NCI-H774 (cell line): ENCODE measurements at regions not wholly inside any gene's neighbourhood (a gene's known extent, or its start where the extent isn't known, plus 50 kb on each side); places are given as distances from the start of the nearest gene placed in this dataset.

ENCODE experiments used
- DNase-seq: peaks from one replicate; lab custom pipeline; 2025; lab: John Stamatoyannopoulos, UW

DNA sequence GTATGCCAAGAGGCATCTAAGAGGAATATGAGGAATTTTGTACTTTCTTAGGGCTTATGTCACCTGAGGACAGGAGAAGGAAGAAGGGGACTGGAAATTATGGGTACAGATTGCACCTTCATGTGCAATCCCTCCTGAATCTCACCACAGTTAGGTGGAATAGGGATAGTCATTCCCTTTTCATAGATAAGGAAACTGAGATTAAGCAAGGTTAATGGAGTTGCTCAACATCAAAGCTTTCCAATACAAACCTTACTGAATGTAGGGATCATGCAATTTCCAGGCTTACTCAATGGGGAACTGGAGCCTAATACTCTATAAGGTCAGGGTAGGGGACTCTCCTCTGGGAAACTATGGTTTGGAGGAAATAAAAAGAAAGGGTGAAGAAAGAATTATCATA, 133.0 kb downstream of the C11orf87 start:
- DNase-seq: no peak

DNA sequence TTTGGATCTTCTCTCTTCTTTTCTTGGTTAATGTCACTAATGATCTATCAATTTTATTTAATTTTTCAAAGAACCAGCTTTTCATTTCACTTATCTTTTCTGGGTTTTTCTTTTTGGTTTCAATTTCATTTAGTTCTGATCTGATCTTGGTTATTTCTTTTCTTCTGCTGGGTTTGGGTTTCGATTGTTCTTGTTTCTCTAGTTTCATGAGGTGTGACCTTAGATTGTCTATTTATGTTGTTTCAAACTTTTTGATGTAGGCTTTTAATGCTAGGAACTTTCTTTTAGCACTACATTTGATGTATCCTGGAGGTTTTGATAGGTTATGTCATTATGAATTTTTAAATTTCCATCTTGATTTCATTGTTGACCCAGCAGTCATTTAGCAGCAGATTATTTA, 142.3 kb downstream of the C11orf87 start:
- DNase-seq: no peak

DNA sequence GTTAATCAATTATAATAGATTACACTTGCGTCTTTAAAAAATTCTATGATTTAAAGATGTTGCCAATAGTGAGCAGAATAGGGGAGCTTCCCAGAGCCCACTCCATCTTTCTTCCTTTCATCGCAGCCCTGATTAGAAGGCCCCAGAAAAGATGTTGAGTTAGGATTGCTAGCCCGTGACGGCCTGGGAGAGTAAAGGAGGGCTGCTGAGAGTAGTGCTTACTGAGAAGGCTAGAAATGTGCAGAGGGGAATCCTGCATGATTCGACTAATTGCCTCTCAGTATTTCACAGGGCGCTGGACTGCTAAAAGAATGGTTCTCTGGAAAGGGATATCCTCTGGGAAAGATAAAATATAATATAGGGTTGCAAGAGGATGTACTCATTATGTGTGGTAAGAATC, 160.5 kb downstream of the C11orf87 start:
- no peak for DNase-seq

DNA sequence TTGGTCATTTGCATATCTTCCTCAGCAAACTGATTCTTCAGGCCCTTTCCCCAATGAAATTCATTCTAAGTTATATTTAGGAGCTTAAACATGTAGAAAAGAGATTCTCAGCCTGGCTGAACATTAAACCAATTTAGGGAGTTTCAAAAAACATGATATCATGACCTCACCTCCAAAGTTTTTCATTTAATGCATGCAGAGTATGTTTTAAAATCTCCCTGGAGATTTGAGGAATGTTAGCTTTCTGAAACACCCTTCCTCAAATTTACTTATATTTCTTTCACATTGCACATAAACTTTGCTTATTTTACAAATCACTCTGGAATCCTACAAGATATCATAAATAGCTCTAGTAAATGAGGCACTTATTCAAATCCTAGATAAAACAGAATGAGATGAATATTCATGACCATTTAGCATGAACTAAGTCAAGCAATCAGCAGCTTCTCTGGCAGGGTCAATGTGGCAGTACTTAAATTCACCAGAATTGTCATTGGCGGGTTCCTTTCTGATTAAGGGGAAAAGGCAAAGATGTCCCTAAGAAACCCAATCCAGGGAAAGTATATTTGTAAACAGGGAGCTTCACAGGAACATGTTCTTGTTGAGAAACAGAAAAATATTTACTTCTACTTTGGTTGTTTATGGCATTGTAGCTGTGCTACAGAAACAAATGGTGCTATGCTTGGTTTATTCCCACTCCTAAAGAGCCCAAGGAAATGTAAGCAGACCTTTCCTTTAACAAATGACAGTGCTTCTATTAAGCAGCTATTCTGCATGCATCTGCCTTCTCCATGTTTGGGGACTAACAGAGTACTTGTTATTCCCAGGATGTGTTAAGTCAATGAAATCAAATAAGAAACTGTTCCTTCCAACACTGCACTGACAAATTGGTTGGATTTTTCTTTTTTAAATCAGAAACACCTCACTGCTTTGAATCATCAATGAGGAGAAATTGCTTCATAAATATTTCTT, 162.3 kb downstream of the C11orf87 start:
- DNase-seq: no peak

DNA sequence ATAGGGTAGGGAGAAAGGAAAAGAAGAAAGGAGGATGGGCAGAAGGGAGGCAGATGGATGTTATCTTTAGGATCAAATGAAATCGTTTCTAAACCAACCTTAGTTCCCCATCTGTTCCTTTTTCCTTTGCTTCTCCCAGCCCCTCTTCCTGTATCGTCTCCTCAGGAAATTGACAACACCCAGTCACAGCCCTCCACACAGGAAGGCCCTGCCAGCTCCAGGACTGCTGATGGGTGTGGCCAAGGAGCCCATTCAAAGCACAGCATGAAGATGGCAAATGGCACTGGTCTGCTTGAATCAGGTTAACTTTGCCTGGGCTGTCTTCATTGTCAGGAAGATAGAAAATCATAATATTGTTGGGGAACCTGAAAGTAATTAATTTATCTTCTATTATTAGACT, 164.8 kb downstream of the C11orf87 start:
- DNase-seq: no peak

DNA sequence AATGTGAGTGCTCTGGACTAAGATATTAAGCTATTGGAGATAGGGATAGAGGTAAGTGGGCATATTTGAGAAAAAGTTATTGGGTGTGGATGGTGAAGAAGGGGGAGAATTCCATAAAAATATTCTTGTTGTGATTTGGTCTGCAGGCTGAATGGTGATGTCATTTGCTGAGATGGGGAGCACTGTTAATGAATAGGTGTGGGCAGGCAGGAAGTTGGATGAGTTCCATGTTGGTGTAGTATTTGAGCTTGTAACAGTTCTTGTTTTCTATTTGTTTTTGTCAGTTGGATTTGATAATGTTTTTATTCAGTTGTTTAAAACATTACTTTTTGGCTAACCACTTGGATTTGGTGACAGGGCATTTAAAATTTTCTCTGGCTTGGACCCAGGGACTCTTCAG, 168.8 kb downstream of the C11orf87 start:
- DNase-seq: no peak

DNA sequence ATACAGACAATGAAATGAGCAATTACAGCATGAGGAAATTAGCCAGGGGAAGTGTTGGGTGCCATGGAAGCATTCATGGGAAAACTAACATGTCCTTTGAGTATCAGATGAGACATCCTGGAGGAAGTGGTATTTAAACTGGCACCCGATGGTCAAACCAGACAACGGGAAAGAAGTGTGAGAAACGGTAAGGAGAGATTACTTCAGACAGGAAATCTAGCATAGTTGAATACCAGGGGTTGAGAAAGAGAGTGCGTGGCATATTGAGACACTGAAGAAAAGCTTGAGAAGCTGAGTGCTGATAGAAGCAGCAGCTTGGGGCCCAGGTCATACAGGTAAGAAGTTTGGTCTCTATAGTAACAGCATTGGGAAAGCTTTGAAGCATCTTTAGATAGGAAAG, 175.3 kb downstream of the C11orf87 start:
- no peak for DNase-seq

DNA sequence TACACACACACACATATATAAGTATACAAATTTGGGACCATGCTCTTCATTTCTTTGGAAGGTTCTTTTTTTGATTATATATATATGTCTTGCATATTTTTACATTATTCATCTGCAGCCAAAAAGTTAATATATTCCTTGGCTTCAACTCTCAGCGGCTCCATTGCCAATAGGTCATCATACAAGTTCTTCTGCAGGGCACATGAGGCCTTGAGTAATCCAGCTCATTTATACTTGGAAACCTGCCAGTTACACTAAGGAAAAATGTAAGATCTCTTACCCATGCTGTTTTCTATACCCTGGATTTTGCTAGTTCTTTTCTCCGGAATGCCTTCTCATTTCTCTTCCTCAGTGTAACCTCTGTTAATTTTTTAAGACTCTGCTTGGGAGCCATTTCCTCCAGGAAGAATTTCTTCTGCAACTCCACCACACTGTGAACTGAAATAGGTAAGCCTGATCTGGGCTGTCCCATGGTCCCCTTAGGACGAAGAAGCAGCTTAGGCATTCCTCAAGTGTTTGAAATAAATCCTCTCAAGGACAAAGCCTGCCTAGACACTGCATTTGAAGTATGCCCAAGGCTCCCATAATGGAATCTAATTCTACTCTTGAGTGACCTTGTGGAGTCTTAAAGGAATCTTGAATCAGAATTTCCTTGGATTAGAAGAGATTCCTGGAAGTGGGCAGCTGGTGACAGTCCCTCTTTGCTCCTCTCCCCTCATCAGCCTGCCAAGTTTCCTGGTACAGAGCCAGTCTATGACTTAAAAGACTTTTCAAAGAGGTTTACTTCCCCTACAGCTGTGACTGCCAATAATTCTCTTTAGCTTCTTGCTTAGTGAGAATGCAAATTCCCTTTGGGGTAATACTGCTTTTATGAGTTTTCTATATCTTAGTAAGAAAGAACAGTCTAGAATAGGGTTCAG, 182.8 kb downstream of the C11orf87 start:
- no peak for DNase-seq

DNA sequence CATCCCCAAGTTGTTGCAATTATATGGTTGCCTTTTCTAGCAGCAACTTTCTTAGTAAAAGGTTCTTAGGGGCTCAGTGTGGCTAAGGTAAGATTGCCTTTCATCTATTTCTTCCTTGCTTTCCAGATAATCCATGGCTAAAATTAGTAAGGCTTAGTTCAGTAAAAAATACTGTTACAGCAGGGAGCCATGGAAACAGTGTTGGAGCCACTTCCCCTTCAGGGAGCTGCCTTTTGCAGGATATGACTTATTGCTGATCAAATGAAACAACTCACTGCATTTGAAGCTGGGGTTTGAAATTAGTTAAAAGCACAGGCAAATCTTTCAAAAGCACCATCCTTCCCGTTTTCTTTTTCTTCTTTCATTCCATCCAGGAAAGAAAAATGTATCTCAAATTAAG, 184.3 kb downstream of the C11orf87 start:
- no peak for DNase-seq

DNA sequence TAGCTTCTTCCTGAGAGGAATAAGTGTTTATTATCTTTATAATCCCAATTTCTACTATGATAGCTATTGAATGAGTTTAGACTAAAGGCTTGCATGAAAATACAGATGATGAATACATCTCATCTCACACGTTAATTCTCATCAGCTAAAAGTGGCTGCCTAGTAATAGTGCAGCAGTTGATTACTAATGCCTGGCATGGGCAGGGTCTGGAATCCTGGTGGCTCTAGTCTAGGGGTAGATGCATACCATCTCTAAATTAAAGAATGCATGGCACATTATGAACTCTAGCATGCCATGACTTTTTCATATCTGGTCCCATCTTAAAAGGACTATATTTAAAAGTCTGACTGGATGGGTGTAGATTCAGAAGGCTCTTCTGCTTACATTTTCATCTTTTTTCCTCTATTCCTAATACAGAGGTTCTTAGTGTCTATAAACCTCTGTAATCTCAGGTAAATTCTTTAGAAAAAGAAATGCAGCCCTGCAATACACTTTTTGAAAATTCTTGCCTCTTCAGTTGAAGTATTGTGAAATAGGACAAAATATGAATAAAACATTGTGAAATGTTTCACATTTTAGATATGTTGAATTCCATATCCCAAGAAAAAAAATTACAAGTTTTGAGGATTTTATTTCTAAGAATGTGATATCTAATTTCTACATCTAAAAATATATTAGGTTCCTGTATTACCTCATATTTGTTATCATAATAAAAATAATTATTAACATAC, 187.6 kb downstream of the C11orf87 start:
- DNase-seq: no peak

DNA sequence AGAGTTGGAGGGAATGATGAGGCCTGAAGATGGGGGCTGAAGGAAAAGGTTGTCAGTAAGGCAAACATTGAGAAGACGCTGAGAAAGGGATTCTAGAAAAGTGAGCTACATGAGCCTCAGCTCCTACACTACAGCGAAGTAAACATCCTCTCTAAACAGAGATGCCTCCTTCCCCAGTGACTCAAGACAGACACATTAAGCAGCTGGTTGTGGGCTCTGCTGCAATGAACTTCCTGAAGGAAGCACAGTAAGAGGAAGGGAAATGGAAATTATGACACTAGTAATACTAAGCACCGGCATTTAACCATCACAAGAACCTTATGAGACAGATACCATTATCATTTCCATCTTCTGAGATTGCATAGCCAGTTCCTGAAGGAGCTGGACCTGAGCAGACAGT, 190.5 kb downstream of the C11orf87 start:
- DNase-seq: no peak

DNA sequence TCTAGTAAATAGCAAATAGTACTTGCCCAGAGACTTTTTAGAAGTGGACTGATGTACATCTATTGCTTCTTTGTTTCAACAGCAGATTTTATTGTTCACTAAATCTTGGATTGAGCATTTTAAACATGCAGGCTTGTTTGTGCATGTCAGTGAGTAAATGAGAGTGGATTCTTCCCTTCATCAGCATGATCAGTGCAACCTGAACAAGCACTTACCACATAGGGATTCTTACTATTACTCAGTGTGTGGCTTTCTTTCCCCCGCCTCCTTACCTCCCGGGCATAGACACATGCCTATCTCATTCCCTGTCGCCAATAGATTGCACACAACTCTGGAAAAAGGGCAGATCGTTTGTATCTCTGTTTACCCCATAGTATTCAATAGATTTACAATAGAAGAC, 197.5 kb downstream of the C11orf87 start:
- DNase-seq: no peak

DNA sequence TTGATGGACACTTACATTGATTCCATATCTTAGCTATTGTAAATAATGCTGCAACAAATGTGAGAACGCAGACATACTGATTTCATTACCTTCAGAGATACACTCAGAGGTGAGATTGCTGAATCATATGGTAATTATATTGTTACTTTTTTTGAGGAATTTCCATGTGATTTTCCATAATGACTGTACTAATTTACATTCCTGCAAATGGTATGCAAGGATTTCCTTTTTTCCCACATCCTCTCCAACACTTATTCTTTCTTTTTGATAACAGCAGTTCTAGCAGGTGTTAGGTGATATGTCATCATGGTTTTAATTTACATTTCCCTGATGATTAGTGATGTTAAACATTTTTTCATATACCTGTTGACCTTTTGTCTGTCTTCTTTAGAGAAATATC, 207.7 kb downstream of the C11orf87 start:
- no peak for DNase-seq

DNA sequence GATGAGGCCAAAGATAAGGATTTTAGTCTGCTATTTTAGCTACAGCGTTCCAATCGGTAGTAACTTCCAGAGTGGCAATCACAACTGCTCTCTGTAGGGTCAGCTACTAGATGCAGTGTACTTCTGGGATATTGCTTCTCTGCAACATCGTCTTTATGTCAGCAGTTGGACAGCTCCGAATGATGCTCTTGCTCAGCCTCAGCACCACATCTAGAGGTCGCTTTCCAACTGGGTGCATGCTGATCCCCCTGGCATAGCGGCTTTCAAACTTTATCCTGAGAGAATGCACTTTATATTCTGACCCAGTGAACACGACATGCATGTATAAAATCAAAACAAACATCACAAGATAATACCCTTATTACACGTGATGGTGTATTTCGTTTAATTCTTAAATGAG, 219.6 kb downstream of the C11orf87 start:
- DNase-seq: no peak

DNA sequence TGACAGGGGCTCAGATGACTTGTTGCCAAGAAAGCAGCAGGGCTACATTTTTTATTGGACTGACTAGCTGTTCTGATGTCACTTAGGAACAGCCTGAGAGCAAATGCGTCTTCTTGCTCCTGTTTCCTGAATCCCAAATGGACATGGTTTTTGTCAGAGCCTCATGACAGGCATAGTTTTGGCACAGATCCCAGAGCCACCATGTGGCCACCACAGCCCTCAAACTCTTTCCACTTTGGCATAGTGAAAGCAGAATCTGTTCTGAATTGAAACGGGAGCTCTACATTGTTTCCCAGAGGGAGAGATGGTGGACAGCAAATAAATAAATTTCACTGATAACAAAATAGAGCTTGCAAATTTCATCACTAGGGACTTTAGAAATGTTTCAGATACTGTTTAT, 222.2 kb downstream of the C11orf87 start:
- peak; percentile 64 for DNase-seq

DNA sequence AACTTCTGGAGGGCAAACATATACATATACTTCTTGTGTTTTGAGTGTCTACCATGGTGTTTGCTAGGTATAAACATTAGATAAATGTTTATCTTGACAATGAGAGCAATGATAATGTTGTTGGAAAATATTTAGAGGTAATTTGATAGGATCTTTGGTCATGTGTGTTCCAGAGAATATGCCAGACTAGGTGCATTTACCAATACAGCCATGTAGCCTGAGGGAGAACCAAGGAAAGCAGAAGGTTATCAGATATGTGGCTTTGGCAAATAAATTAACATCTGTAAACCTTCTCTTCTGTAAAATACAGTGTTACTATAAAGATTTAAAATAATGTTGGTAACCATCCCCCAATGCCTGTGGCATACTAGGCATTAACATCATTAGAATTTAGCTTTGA, 226.8 kb downstream of the C11orf87 start:
- no peak for DNase-seq

DNA sequence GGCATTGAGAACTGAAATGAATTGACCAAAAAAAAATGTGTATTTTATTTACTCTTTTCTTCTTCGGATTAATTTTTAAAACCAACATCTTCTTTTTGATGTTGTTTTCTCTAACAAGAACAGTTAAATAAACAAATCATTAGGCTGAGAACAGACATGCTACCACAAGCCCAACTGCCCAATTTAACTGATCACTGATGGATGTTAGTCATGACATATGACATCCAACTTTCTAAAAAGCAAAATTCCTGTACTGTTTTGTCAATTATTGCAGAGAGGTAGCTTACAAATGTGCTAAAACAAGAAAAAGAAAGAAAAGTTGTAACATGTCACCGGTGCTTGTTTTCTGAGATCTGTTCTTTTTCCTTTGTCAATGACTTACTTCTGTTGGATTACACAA, 232.1 kb downstream of the C11orf87 start:
- no peak for DNase-seq

DNA sequence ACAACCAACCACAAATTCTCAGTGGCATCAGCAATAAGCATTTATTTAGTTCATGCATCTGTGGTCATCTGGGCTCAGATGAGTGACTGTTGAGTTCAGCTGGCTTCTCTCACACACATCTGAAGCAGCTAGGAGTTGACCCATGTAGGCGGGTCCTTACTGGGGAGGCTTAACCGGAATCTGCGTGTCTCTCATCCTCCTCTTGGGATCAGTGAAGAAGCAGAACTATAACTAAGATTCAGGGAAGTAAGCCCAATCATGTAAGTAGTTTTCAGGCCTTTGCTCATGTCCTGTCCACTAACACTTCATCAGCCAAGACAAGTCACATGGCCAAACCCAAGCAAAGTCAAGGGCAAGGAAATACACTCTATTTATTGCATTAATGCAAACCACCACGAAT, 236.2 kb downstream of the C11orf87 start:
- DNase-seq: no peak

DNA sequence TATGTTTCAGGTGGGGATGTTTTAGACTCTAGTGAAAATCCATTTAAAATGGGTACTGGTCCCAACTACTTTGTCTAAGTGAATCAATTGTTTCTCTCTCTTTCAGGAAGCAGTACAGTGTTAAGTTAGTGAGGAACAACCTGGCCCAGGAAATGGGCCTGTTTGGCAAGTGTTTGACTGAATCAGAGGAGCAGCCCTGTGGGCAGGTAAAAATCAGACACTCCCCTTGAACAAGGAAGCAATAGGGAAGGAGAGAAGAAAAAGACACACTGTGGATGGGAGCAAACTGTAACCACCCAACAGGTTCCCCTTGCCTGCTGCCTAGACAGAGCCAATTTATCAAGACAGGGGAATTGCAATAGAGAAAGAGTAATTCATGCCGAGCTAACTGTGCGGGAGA, 245.7 kb downstream of the C11orf87 start:
- DNase-seq: no peak

DNA sequence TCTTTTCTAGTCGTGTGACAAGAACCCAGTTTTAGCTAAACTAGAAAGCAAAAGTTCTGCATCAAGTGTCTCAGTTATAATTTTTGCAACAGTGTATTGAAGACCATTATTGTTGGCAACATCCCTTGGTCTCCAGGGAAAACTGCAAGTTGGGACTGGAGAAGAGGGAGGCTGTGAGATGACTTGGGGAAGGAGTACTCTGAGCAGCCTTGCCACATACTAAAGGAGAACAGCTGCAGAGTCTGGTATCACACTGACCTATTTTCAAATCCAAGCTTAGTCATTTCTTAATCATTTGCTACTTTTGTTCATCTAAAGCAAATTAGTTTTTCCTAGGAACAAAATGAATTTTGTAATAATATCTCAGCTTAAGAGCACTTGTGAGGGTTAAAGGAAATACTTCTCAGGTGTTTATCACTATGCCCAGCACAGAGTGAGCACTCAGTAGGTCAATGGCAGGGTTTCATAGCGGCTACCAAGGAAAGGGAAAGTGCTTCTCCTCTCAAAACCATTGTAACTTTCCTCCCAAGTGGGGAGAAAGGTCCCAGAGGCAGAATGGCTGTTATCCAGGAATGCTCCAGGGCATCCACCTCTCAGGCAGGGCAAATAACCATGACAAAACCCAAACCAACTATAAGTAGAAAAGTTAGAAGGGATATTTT, 247.1 kb downstream of the C11orf87 start:
- no peak for DNase-seq

DNA sequence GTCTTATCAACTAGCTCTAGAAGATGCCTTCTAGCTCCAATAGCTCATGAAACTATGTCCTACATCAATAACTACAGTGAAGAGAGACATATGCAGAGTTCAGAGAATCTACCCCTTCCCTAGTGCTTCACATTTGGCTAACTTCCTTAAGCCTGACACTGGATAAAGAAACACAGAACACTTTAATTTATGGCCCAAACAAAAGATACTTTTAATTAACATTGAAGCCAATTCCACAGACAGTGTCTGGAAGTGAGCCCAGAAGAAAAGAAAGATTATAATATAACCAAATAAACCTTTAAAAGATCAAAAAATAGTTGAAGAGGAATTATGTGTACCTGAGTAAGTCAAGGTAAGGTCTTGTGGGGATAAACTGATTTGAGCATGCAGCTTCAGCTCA, 255.2 kb downstream of the C11orf87 start:
- no peak for DNase-seq

DNA sequence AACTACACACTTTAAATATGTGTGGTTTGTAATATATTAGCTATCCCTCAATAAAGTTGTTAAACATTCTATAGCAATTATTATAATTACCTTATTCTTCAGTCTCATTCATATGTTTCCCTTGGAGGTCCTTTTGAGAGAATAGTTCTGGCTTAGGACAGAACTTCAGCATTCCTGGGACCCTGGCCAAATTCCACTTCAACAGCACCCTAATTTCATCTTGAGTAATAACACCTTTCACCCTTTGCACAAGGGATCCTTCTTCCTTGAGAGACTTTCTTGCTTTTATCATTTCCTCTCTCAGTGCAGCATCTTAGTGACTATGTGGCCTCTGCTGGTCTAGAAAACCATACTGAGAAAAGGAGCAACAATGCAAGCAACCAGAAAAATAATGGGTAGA, 255.9 kb downstream of the C11orf87 start:
- DNase-seq: no peak
